OCI-LY7 (cell line): ENCODE measurements at regions not wholly inside any gene's neighbourhood (a gene's known extent, or its start where the extent isn't known, plus 50 kb on each side); places are given as distances from the start of the nearest gene placed in this dataset.

Source experiments
- BruUV-seq: library from RNA; stranded (reverse); fragments of 400-500 nt; replicated peaks from 2 replicates; lab custom pipeline; 2021; lab: Mats Ljungman, UMichigan
- CTCF ChIA-PET: fragments of 300-600 bp; sonication (Branson Sonifier 250); formaldehyde crosslinking; loops from one replicate; lab custom pipeline; 2022; ENCODE audit warnings: antibody characterized with exemption; ENCODE audit not compliant: unreplicated experiment; lab: Charles Lee
- POLR2A ChIA-PET: fragments of 300-600 bp; sonication (Branson Sonifier 250); formaldehyde crosslinking; loops from one replicate; lab custom pipeline; 2022; ENCODE audit warnings: antibody characterized with exemption; lab: Charles Lee
- DNase-seq: peaks from one replicate; pipeline ENCODE4 v3.0.0-alpha.2; 2015; ENCODE audit warnings: low spot score
- H2AFZ ChIP-seq: fragments of 200-600 bp; sonication (generic), shearing (Covaris generic); 2 replicates; pipeline ENCODE4 v1.6.1; 2014; ENCODE audit warnings: mild to moderate bottlenecking, antibody characterized with exemption, low read length, moderate library complexity
- H3K27ac ChIP-seq: fragments of 200-600 bp; sonication (generic); 2 replicates; pipeline ENCODE4 v1.5.1; 2014; ENCODE audit warnings: mixed run types, low read depth, mild to moderate bottlenecking, moderate library complexity, low read length, inconsistent platforms; ENCODE audit not compliant: poor library complexity, severe bottlenecking
- H3K36me3 ChIP-seq: fragments of 200-600 bp; sonication (generic); 2 replicates; pipeline ENCODE4 v1.6.1; 2014; ENCODE audit warnings: mild to moderate bottlenecking, antibody characterized with exemption, low read length, moderate library complexity, mixed read lengths; ENCODE audit not compliant: insufficient read depth
- H3K4me1 ChIP-seq: fragments of 200-600 bp; sonication (generic); 2 replicates; pipeline ENCODE4 v1.5.1; 2014; ENCODE audit warnings: mild to moderate bottlenecking, low read length; ENCODE audit not compliant: insufficient read depth, poor library complexity, severe bottlenecking
- H3K4me2 ChIP-seq: fragments of 200-600 bp; sonication (generic); 2 replicates; pipeline ENCODE4 v1.6.1; 2014; ENCODE audit warnings: mild to moderate bottlenecking, low read length
- H3K4me3 ChIP-seq: fragments of 200-600 bp; sonication (generic); 2 replicates; pipeline ENCODE4 v1.5.1; 2014; ENCODE audit warnings: mild to moderate bottlenecking, low read depth, low read length; ENCODE audit not compliant: poor library complexity, severe bottlenecking
- H3K79me2 ChIP-seq: fragments of 200-600 bp; sonication (generic); 2 replicates; pipeline ENCODE4 v1.6.1; 2016; ENCODE audit warnings: low read depth, mild to moderate bottlenecking, low read length, moderate library complexity, mixed read lengths; ENCODE audit not compliant: insufficient read depth
- H3K9me2 ChIP-seq: fragments of 200-600 bp; sonication (generic); 2 replicates; pipeline ENCODE4 v1.6.1; 2016; ENCODE audit warnings: mild to moderate bottlenecking, low read length, mixed read lengths; ENCODE audit not compliant: insufficient read depth
- H3K9me3 ChIP-seq: fragments of 200-600 bp; sonication (generic); 2 replicates; pipeline ENCODE4 v1.6.1; 2014; ENCODE audit warnings: mild to moderate bottlenecking, mixed run types, low read length, mixed read lengths
- H4K20me1 ChIP-seq: fragments of 200-600 bp; sonication (generic); 2 replicates; pipeline ENCODE4 v1.6.1; 2014; ENCODE audit warnings: mild to moderate bottlenecking, antibody characterized with exemption, low read length, moderate library complexity, mixed read lengths; ENCODE audit not compliant: insufficient read depth
- CTCF ChIP-seq: fragments of 200-600 bp; sonication (generic); conservative IDR thresholded peaks from 2 replicates; pipeline ENCODE4 v1.5.1; 2014; ENCODE audit warnings: mild to moderate bottlenecking, antibody characterized with exemption, low read length, moderate library complexity, mixed read lengths
- EZH2phosphoT487 ChIP-seq: fragments of 200-600 bp; sonication (generic); IDR thresholded peaks from 2 replicates; pipeline ENCODE4 v1.6.1; 2018; ENCODE audit warnings: low read depth, borderline replicate concordance, mild to moderate bottlenecking, mixed run types, antibody characterized with exemption, low read length, moderate library complexity, mixed read lengths
- intact Hi-C: fragments of 100-400 bp; cut with micrococcal nuclease; formaldehyde crosslinking; loops from one replicate; pipeline ENCODE4 v1.10.0; 2022; ENCODE audit not compliant: unreplicated experiment

DNA sequence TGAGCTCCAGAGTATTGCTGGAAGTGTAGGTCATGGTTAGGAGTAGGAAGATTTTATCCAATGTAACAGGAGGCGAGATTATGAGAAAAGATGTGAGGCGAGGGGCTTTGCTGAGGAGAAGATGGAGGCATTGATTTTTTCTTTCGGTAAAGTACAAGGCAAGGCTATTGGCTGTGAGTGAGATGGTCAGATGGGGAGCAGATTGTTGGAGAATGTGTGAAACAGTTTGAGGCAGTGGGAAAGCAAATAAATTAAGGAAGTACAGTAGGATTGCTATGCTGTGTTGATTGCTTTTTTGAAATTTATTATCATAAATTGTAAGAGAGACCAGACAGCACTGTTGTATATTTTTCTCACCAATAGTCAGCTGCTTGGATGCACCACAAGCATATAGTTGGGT lies 173.3 kb downstream of the KCNE4 start:
- H3K79me2 ChIP-seq = no peaks in the 10 kb centered on the region
- H3K4me2 ChIP-seq = no peak overlapping the region
- ChIA-PET CTCF (no interaction called here), POLR2A (interaction anchor here (0.5 kb wide), 1 partner anchor 1304 kb away, joined by 3 read pairs; no protein-coding TSS in a partner anchor)
- H3K4me3 ChIP-seq = no peak overlapping the region
- no peaks in the 10 kb centered on the region for H3K4me1 ChIP-seq
- no peak for TF ChIP-seq EZH2phosphoT487
- no peak for TF ChIP-seq CTCF
- no peaks in the 10 kb centered on the region for H4K20me1 ChIP-seq
- no peak overlapping the region for H2AFZ ChIP-seq
- H3K9me2 ChIP-seq = no peaks in the 10 kb centered on the region
- H3K36me3 ChIP-seq = no peaks in the 10 kb centered on the region
- no peak for DNase-seq
- H3K27ac ChIP-seq = no peak overlapping the region
- no peaks in the 10 kb centered on the region for H3K9me3 ChIP-seq
- no TSS peak for BruUV-seq
- intact Hi-C loops = no loop called here

- Histone ChIP-seq H3K4me1 (no peaks in the 10 kb centered on the region), H3K79me2 (no peaks in the 10 kb centered on the region), H3K4me2 (no peak overlapping the region), H3K36me3 (no peaks in the 10 kb centered on the region), H3K9me3 (no peaks in the 10 kb centered on the region), H3K27ac (no peak overlapping the region), H3K4me3 (no peak overlapping the region), H4K20me1 (no peaks in the 10 kb centered on the region), H3K9me2 (no peaks in the 10 kb centered on the region), H2AFZ (no peak overlapping the region)
- BruUV-seq = no TSS peak
- POLR2A ChIA-PET = no interaction called here
- intact Hi-C loops = no loop called here
- CTCF ChIA-PET = no interaction called here
- TF ChIP-seq EZH2phosphoT487 (no peak), CTCF (no peak)
- no peak for DNase-seq
Measured at GRCh38 chr2:223226264-223226663, 174.3 kb downstream of the KCNE4 start.

GRCh38 chr2:223227338-223227737 lies 175.3 kb downstream of the KCNE4 start:
- no peaks in the 10 kb centered on the region for H3K9me2 ChIP-seq
- H3K4me3 ChIP-seq = no peak overlapping the region
- H4K20me1 ChIP-seq = no peaks in the 10 kb centered on the region
- POLR2A ChIA-PET = interaction anchor here (0.6 to 0.7 kb wide), 2 partner anchors 247 to 1119 kb away, joined by 3 read pairs; no protein-coding TSS in a partner anchor
- no peaks in the 10 kb centered on the region for H3K4me1 ChIP-seq
- no peak for DNase-seq
- no peak for TF ChIP-seq CTCF
- no peak for TF ChIP-seq EZH2phosphoT487
- no peaks in the 10 kb centered on the region for H3K79me2 ChIP-seq
- CTCF ChIA-PET = no interaction called here
- no peaks in the 10 kb centered on the region for H3K9me3 ChIP-seq
- no peak overlapping the region for H3K27ac ChIP-seq
- BruUV-seq = no TSS peak
- no peak overlapping the region for H2AFZ ChIP-seq
- intact Hi-C loops = no loop called here
- no peaks in the 10 kb centered on the region for H3K36me3 ChIP-seq
- H3K4me2 ChIP-seq = no peak overlapping the region
